GM12892 (cell line): ENCODE measurements at regions not wholly inside any gene's neighbourhood (a gene's known extent, or its start where the extent isn't known, plus 50 kb on each side); places are given as distances from the start of the nearest gene placed in this dataset.

ENCODE experiments used
- POLR2A ChIP-seq: IDR thresholded peaks from 2 replicates; pipeline ENCODE4 v1.6.1; 2011; ENCODE audit warnings: low read depth, low read length, control low read depth
- POLR2AphosphoS5 ChIP-seq: IDR thresholded peaks from 2 replicates; pipeline ENCODE4 v1.6.1; 2011; ENCODE audit warnings: low read depth, low read length, control low read depth
- TAF1 ChIP-seq: IDR thresholded peaks from 2 replicates; pipeline ENCODE4 v1.6.1; 2011; ENCODE audit warnings: low read depth, mild to moderate bottlenecking, control low read depth, low read length, borderline replicate concordance

- TF ChIP-seq POLR2A (no peak), POLR2AphosphoS5 (no peak), TAF1 (no peak)
These were observed 308.2 kb upstream of the SGK1 start for GRCh38 chr6:134626086-134626485.
